H1 (cell line): ENCODE measurements at regions not wholly inside any gene's neighbourhood (a gene's known extent, or its start where the extent isn't known, plus 50 kb on each side); places are given as distances from the start of the nearest gene placed in this dataset.

Experiments used
- CTCF ChIA-PET: fragments of 300-600 bp; sonication (Branson Sonifier 250); formaldehyde crosslinking; loops from one replicate; lab custom pipeline; 2021; ENCODE audit not compliant: partially characterized antibody; lab: Charles Lee
- POLR2A ChIA-PET: fragments of 300-600 bp; sonication (Branson Sonifier 250); formaldehyde crosslinking; loops from one replicate; lab custom pipeline; 2021; ENCODE audit warnings: inconsistent platforms; ENCODE audit not compliant: partially characterized antibody; lab: Charles Lee
- DNase-seq, 2 experiments: peaks; one replicate each; pipeline versions ENCODE4 v3.0.0 to v3.0.0-alpha.2; 2010 to 2022; ENCODE audit warnings: low spot score in 2 of 2, low read depth in 1 of 2, mixed read lengths in 1 of 2
- FAIRE-seq: peaks from 2 replicates; lab custom pipeline; 2011; peaks lifted over from hg19 to GRCh38; lab: Jason Lieb, UNC
- H2AFZ ChIP-seq: 2 replicates; pipeline ENCODE4 v1.8.1; 2012; ENCODE audit warnings: low read length, inconsistent platforms
- H2AK5ac ChIP-seq: 2 replicates; pipeline ENCODE4 v1.6.1; 2013; ENCODE audit warnings: low read depth, low read length
- H2BK120ac ChIP-seq: replicated peaks from 2 replicates; pipeline ENCODE3; 2013; ENCODE audit warnings: low read depth, low read length, inconsistent platforms
- H2BK12ac ChIP-seq: 2 replicates; pipeline ENCODE4 v1.6.1; 2013; ENCODE audit warnings: low read depth, low read length
- H2BK15ac ChIP-seq: 2 replicates; pipeline ENCODE4 v1.6.1; 2013; ENCODE audit warnings: low read length
- H2BK20ac ChIP-seq: 2 replicates; pipeline ENCODE4 v1.6.1; 2013; ENCODE audit warnings: low read length
- H2BK5ac ChIP-seq: 2 replicates; pipeline ENCODE4 v1.6.1; 2013; ENCODE audit warnings: low read depth, low read length
- H3K14ac ChIP-seq: 2 replicates; pipeline ENCODE4 v1.6.1; 2013; ENCODE audit warnings: inconsistent platforms; ENCODE audit not compliant: insufficient read length
- H3K18ac ChIP-seq: 2 replicates; pipeline ENCODE4 v1.6.1; 2013; ENCODE audit warnings: low read length; ENCODE audit errors: extremely low read depth
- H3K23ac ChIP-seq: 2 replicates; pipeline ENCODE4 v1.6.1; 2013; ENCODE audit warnings: inconsistent platforms; ENCODE audit not compliant: insufficient read length
- H3K23me2 ChIP-seq: 2 replicates; pipeline ENCODE4 v1.6.1; 2013; ENCODE audit warnings: low read depth, low read length
- H3K27ac ChIP-seq: 2 replicates; pipeline ENCODE4 v1.6.1; 2011; ENCODE audit warnings: low read depth, low read length, inconsistent platforms
- H3K27me3 ChIP-seq, 4 experiments: replicated peaks in 1 of 4; 1 replicate in 1 of 4; 2 replicates in 3 of 4; pipeline versions ENCODE4 v1.6.1 to v1.8.1; 2011 to 2013; ENCODE audit warnings: low read length in 3 of 4, mild to moderate bottlenecking in 3 of 4, inconsistent platforms in 2 of 4, mixed read lengths in 2 of 4, moderate library complexity in 1 of 4; ENCODE audit not compliant: control insufficient read depth in 3 of 4, insufficient read depth in 3 of 4; ENCODE audit errors: extremely low read depth in 1 of 4
- H3K36me3 ChIP-seq, 4 experiments: 2 replicates each; pipeline versions ENCODE4 v1.6.1 to v1.8.1; 2011 to 2013; ENCODE audit warnings: mild to moderate bottlenecking in 4 of 4, low read length in 3 of 4, moderate library complexity in 2 of 4, control low read depth in 1 of 4, inconsistent platforms in 1 of 4; ENCODE audit not compliant: insufficient read depth in 4 of 4, control insufficient read depth in 2 of 4
- H3K4ac ChIP-seq: replicated peaks from 2 replicates; pipeline ENCODE3; 2013; ENCODE audit warnings: low read length, low read depth, mixed read lengths, inconsistent platforms; ENCODE audit not compliant: insufficient read length
- H3K4me1 ChIP-seq, 4 experiments: replicated peaks in 1 of 4; 1 replicate in 1 of 4; 2 replicates in 3 of 4; pipeline versions ENCODE4 v1.6.1 to v1.8.1; 2011 to 2013; ENCODE audit warnings: low read length in 3 of 4, inconsistent platforms in 2 of 4, mixed read lengths in 1 of 4; ENCODE audit not compliant: insufficient read depth in 4 of 4, control insufficient read depth in 3 of 4
- H3K4me2 ChIP-seq, 2 experiments: 2 replicates each; pipeline versions ENCODE4 v1.6.1 to v1.8.1; 2011 to 2013; ENCODE audit warnings: low read depth in 2 of 2, low read length in 2 of 2, control low read depth in 1 of 2, inconsistent platforms in 1 of 2, mild to moderate bottlenecking in 1 of 2; ENCODE audit not compliant: insufficient read depth in 1 of 2
- H3K4me3 ChIP-seq, 4 experiments: fragments of 200-600, 300-600 bp in 1 of 4; sonication (generic), shearing (Covaris generic), sonication (Bioruptor Twin) in 1 of 4; 2 replicates each; pipeline versions ENCODE4 v1.5.1 to v1.8.1; 2011 to 2016; ENCODE audit warnings: low read length in 4 of 4, low read depth in 3 of 4, control low read depth in 2 of 4, inconsistent platforms in 2 of 4, mild to moderate bottlenecking in 2 of 4, mixed read lengths in 1 of 4, moderate library complexity in 1 of 4; ENCODE audit not compliant: insufficient read depth in 2 of 4; ENCODE audit errors: extremely low read depth in 1 of 4
- H3K56ac ChIP-seq: replicated peaks from 2 replicates; pipeline ENCODE3; 2013; ENCODE audit warnings: low read depth, mild to moderate bottlenecking, mixed read lengths, low read length, inconsistent platforms; ENCODE audit not compliant: insufficient read length
- H3K79me1 ChIP-seq: 2 replicates; pipeline ENCODE4 v1.6.1; 2013; ENCODE audit warnings: low read depth, low read length, control low read depth
- H3K79me2 ChIP-seq, 2 experiments: 2 replicates each; pipeline versions ENCODE4 v1.6.1 to v1.8.1; 2012 to 2013; ENCODE audit warnings: low read length in 2 of 2, mild to moderate bottlenecking in 2 of 2, inconsistent platforms in 1 of 2; ENCODE audit not compliant: insufficient read depth in 2 of 2, control insufficient read depth in 1 of 2
- H3K9ac ChIP-seq, 4 experiments: replicated peaks in 1 of 4; 1 replicate in 1 of 4; 2 replicates in 3 of 4; pipeline versions ENCODE4 v1.6.1 to v1.8.1; 2011 to 2013; ENCODE audit warnings: low read depth in 3 of 4, low read length in 3 of 4, control low read depth in 2 of 4, mild to moderate bottlenecking in 2 of 4, moderate library complexity in 2 of 4, inconsistent platforms in 1 of 4; ENCODE audit errors: extremely low read depth in 1 of 4
- H3K9me3 ChIP-seq, 2 experiments: 2 replicates each; pipeline versions ENCODE4 v1.6.1 to v1.8.1; 2012 to 2013; ENCODE audit warnings: mild to moderate bottlenecking in 2 of 2, moderate library complexity in 2 of 2, control low read depth in 1 of 2, inconsistent platforms in 1 of 2, low read depth in 1 of 2, low read length in 1 of 2, mixed read lengths in 1 of 2; ENCODE audit not compliant: insufficient read depth in 2 of 2
- H4K20me1 ChIP-seq, 2 experiments: replicated peaks in 1 of 2; 2 replicates each; pipeline versions ENCODE3 to v1.8.1; 2011 to 2013; ENCODE audit warnings: inconsistent platforms in 2 of 2, low read length in 2 of 2, mild to moderate bottlenecking in 1 of 2; ENCODE audit not compliant: insufficient read depth in 2 of 2, control insufficient read depth in 1 of 2
- H4K5ac ChIP-seq: 2 replicates; pipeline ENCODE4 v1.6.1; 2013; ENCODE audit warnings: low read length, low read depth, mixed read lengths, inconsistent platforms; ENCODE audit not compliant: insufficient read length
- H4K8ac ChIP-seq: 2 replicates; pipeline ENCODE4 v1.8.0; 2013; ENCODE audit warnings: mild to moderate bottlenecking, moderate library complexity, low read length, inconsistent platforms; ENCODE audit not compliant: insufficient read depth; ENCODE audit errors: extremely low read depth
- H4K91ac ChIP-seq: replicated peaks from 2 replicates; pipeline ENCODE3; 2013; ENCODE audit warnings: low read length, mixed read lengths, inconsistent platforms; ENCODE audit not compliant: insufficient read length
- CBX5 ChIP-seq: fragments of 300-800, 300-1000 bp; sonication (generic); IDR thresholded peaks from 2 replicates; pipeline ENCODE4 v1.7.1; 2016; ENCODE audit warnings: antibody characterized with exemption, low read length, low read depth
- CEBPB ChIP-seq: IDR thresholded peaks from 2 replicates; pipeline ENCODE4 v1.6.1; 2012; ENCODE audit warnings: low read depth, low read length
- EGR1 ChIP-seq: IDR thresholded peaks from 2 replicates; pipeline ENCODE4 v1.6.1; 2011; ENCODE audit warnings: low read depth, low read length, borderline replicate concordance
- JUN ChIP-seq: IDR thresholded peaks from 2 replicates; pipeline ENCODE4 v1.6.1; 2011; ENCODE audit warnings: low read depth, mild to moderate bottlenecking, improper control_type of control experiment, low read length
- NRF1 ChIP-seq: IDR thresholded peaks from 2 replicates; pipeline ENCODE4 v1.6.1; 2011; ENCODE audit warnings: mild to moderate bottlenecking, low read depth, low read length, improper control_type of control experiment
- PHF8 ChIP-seq: fragments of 200-600 bp; sonication (generic); conservative IDR thresholded peaks from 2 replicates; pipeline ENCODE4 v1.7.1; 2012; ENCODE audit warnings: low read depth, mild to moderate bottlenecking, inconsistent platforms, low read length, moderate library complexity
- RNF2 ChIP-seq: fragments of 200-900, 300-1000 bp; sonication (generic); IDR thresholded peaks from 2 replicates; pipeline ENCODE4 v1.7.1; 2016; ENCODE audit warnings: borderline replicate concordance, low read depth, mild to moderate bottlenecking, antibody characterized with exemption, low read length; ENCODE audit not compliant: poor library complexity, severe bottlenecking; ENCODE audit errors: missing control alignments
- SUZ12 ChIP-seq: fragments of 200-600 bp; sonication (generic); IDR thresholded peaks from 2 replicates; pipeline ENCODE4 v1.6.1; 2012; ENCODE audit warnings: mild to moderate bottlenecking, inconsistent platforms, low read length, moderate library complexity, mixed read lengths
- TEAD4 ChIP-seq: IDR thresholded peaks from 2 replicates; pipeline ENCODE4 v1.6.1; 2012; ENCODE audit warnings: low read depth, low read length, inconsistent platforms, mixed read lengths
- WGBS, 2 experiments: shearing (Covaris generic) in 1 of 2; methylation state at CpG; one replicate each; pipeline versions ENCODE4 v1.1.6 to v1.1.7; 2013 to 2015; ENCODE audit warnings: low lambda C conversion rate in 2 of 2, mixed read lengths in 2 of 2, inconsistent platforms in 1 of 2, low coverage in 1 of 2, missing lambda C conversion rate in 1 of 2; ENCODE audit not compliant: insufficient replicate concordance in 2 of 2, insufficient coverage in 1 of 2, insufficient read length in 1 of 2; ENCODE audit errors: extremely low coverage in 1 of 2, missing lambda C conversion rate in 1 of 2; 5-methylcytosine and 5-hydroxymethylcytosine counted together

- no peak overlapping the region for H3K4ac ChIP-seq
- no peak overlapping the region for H3K27ac ChIP-seq
- H3K18ac ChIP-seq = no peak overlapping the region
- no peak for FAIRE-seq
- H3K9ac ChIP-seq = no peak overlapping the region
- H2BK5ac ChIP-seq = no peak overlapping the region
- H2AK5ac ChIP-seq = no peak overlapping the region
- no peak overlapping the region for H2BK15ac ChIP-seq
- POLR2A ChIA-PET = no interaction called here
- no peak overlapping the region for H3K4me2 ChIP-seq
- H3K14ac ChIP-seq = no peak overlapping the region
- H3K4me1 ChIP-seq = no peaks in the 10 kb centered on the region
- H2BK120ac ChIP-seq = no peak overlapping the region
- no peak overlapping the region for H4K91ac ChIP-seq
- H3K79me1 ChIP-seq = no peaks in the 10 kb centered on the region
- H4K8ac ChIP-seq = no peak overlapping the region
- no peak for TF ChIP-seq CEBPB
- TF ChIP-seq CBX5 = no peak
- TF ChIP-seq EGR1 = no peak
- TF ChIP-seq SUZ12 = no peak
- no peak for TF ChIP-seq RNF2
- no peak for TF ChIP-seq JUN
- no peak for TF ChIP-seq NRF1
- TF ChIP-seq TEAD4 = no peak
- no peak for TF ChIP-seq PHF8
- TF ChIP-seq, all 59 proteins: peak for 0
- Histone ChIP-seq H3K23ac (no peak overlapping the region), H3K4me3 (no peak overlapping the region), H2BK20ac (no peak overlapping the region), H2AFZ (no peak overlapping the region), H3K56ac (no peak overlapping the region), H4K20me1 (no peaks in the 10 kb centered on the region), H3K79me2 (no peaks in the 10 kb centered on the region), H4K5ac (no peak overlapping the region), H3K36me3 (no peaks in the 10 kb centered on the region), H3K23me2 (no peaks in the 10 kb centered on the region), H2BK12ac (no peak overlapping the region), H3K27me3 (no peaks in the 10 kb centered on the region), H3K9me3 (peaks cover 0 to 9% of the 10 kb centered on the region in 2 experiments; a peak in 1 of 4 replicates)
- 56% methylated on average over 2 of the region's 2 CpGs; no CpG with 5 or more reads in 1 of the 2 experiments for WGBS, 2 experiments
- CTCF ChIA-PET = no interaction called here
- DNase-seq = no peak
Measured at GRCh38 chrX:120795301-120795700, 80.4 kb downstream of the CT47B1 start.
